Adipocyte (in vitro differentiated cells): ENCODE measurements at regions not wholly inside any gene's neighbourhood (a gene's known extent, or its start where the extent isn't known, plus 50 kb on each side); places are given as distances from the start of the nearest gene placed in this dataset.

ENCODE experiments used
- DNase-seq: peaks from one replicate; pipeline ENCODE4 v3.0.0-alpha.2; 2015; ENCODE audit warnings: low read depth
- H3K27me3 ChIP-seq: replicated peaks from 2 replicates; pipeline ENCODE4 v1.7.0; 2013; ENCODE audit warnings: mild to moderate bottlenecking, low read length, moderate library complexity; ENCODE audit not compliant: control insufficient read depth, insufficient read depth
- H3K36me3 ChIP-seq: 2 replicates; pipeline ENCODE4 v1.7.0; 2013; ENCODE audit warnings: low read length, mild to moderate bottlenecking, moderate library complexity; ENCODE audit not compliant: control insufficient read depth, insufficient read depth, severe bottlenecking
- H3K4me1 ChIP-seq: 2 replicates; pipeline ENCODE4 v1.7.0; 2013; ENCODE audit warnings: mild to moderate bottlenecking, low read length, moderate library complexity; ENCODE audit not compliant: control insufficient read depth, insufficient read depth
- H3K4me3 ChIP-seq: 2 replicates; pipeline ENCODE4 v1.7.0; 2013; ENCODE audit warnings: mild to moderate bottlenecking, low read length, moderate library complexity
- H3K9ac ChIP-seq: 2 replicates; pipeline ENCODE4 v1.7.0; 2013; ENCODE audit warnings: mild to moderate bottlenecking, low read length, moderate library complexity
- H3K9me3 ChIP-seq: 2 replicates; pipeline ENCODE4 v1.7.0; 2013; ENCODE audit warnings: mild to moderate bottlenecking, low read length, moderate library complexity; ENCODE audit not compliant: control insufficient read depth

- no peak for DNase-seq
- Histone ChIP-seq H3K9ac (no peak overlapping the region), H3K36me3 (no peaks in the 10 kb centered on the region), H3K9me3 (no peaks in the 10 kb centered on the region), H3K4me3 (no peak overlapping the region), H3K27me3 (peaks cover 18% of the 10 kb centered on the region), H3K4me1 (no peaks in the 10 kb centered on the region)
Measured at GRCh38 chr3:5429517-5429890, 242.0 kb downstream of the EDEM1 start.

DNA sequence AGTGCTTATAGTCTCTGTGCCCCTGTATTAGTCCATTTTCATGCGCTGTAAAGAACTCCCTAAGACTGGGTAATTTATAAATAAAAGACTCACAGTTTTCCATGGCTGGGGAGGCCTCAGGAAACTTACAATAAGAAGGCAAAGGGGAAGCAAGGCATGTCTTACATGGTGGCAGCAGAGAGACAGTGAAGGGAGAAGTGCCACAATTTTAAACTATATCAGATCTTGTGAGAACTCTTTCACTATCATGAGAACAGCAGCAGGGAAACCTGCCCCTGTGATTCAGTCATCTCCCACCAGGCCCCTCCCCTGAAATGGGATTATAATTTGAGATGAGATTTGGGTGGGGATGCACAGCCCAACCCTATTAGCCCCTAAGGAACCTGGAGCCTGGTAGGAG lies 243.2 kb downstream of the EDEM1 start:
- Histone ChIP-seq H3K9me3 (no peaks in the 10 kb centered on the region), H3K4me3 (no peak overlapping the region), H3K27me3 (peaks cover 18% of the 10 kb centered on the region), H3K4me1 (no peaks in the 10 kb centered on the region), H3K9ac (no peak overlapping the region), H3K36me3 (no peaks in the 10 kb centered on the region)
- DNase-seq: no peak

GRCh38 chr3:5431146-5431545 lies 243.6 kb downstream of the EDEM1 start:
- no peak overlapping the region for H3K4me3 ChIP-seq
- no peak for DNase-seq

GRCh38 chr3:5431811-5432378 lies 244.4 kb downstream of the EDEM1 start:
- H3K4me1 ChIP-seq: no peaks in the 10 kb centered on the region
- no peak for DNase-seq

More at GRCh38 chr3:5431146-5431545, 243.6 kb downstream of the EDEM1 start:
- Histone ChIP-seq H3K9me3 (no peaks in the 10 kb centered on the region), H3K4me1 (no peaks in the 10 kb centered on the region), H3K9ac (no peak overlapping the region), H3K36me3 (no peaks in the 10 kb centered on the region), H3K27me3 (peaks cover 18% of the 10 kb centered on the region)

GRCh38 chr3:5437296-5437782 lies 249.8 kb downstream of the EDEM1 start:
- no peaks in the 10 kb centered on the region for H3K27me3 ChIP-seq
- DNase-seq: no peak

More at GRCh38 chr3:5431811-5432378, 244.4 kb downstream of the EDEM1 start:
- Histone ChIP-seq H3K4me3 (no peak overlapping the region), H3K9me3 (no peaks in the 10 kb centered on the region), H3K36me3 (no peaks in the 10 kb centered on the region), H3K9ac (no peak overlapping the region), H3K27me3 (peaks cover 18% of the 10 kb centered on the region)

GRCh38 chr3:5437783-5438323 lies 250.3 kb downstream of the EDEM1 start:
- H3K9ac ChIP-seq: no peak overlapping the region
- no peak for DNase-seq

More at GRCh38 chr3:5437296-5437782, 249.8 kb downstream of the EDEM1 start:
- Histone ChIP-seq H3K4me3 (no peak overlapping the region), H3K9ac (no peak overlapping the region), H3K36me3 (no peaks in the 10 kb centered on the region), H3K4me1 (no peaks in the 10 kb centered on the region), H3K9me3 (no peaks in the 10 kb centered on the region)

DNA sequence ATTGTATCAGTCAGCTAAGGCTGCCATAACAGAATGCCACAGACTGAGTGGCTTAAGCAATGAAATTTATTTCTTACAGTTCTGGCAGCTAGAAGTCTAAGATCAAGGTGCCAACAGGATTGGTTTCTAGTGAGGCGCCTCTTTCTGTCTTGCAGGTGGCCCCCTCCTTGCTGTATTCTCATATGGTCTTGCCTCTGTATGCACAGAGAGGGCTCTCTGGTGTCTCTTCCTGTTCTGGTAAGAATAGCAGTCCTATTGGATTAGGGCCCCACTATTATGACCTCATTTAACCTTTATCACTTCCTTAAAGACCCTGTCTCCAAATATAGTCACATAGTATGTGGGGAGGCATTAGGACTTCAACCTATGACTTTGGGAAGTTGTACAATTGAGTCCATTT lies 253.9 kb downstream of the EDEM1 start:
- no peaks in the 10 kb centered on the region for H3K36me3 ChIP-seq
- no peaks in the 10 kb centered on the region for H3K9me3 ChIP-seq
- no peak overlapping the region for H3K9ac ChIP-seq
- no peaks in the 10 kb centered on the region for H3K4me1 ChIP-seq
- H3K27me3 ChIP-seq: no peaks in the 10 kb centered on the region
- DNase-seq: no peak
- H3K4me3 ChIP-seq: no peak overlapping the region

More at GRCh38 chr3:5437783-5438323, 250.3 kb downstream of the EDEM1 start:
- Histone ChIP-seq H3K4me1 (no peaks in the 10 kb centered on the region), H3K27me3 (no peaks in the 10 kb centered on the region), H3K9me3 (no peaks in the 10 kb centered on the region), H3K4me3 (no peak overlapping the region), H3K36me3 (no peaks in the 10 kb centered on the region)

DNA sequence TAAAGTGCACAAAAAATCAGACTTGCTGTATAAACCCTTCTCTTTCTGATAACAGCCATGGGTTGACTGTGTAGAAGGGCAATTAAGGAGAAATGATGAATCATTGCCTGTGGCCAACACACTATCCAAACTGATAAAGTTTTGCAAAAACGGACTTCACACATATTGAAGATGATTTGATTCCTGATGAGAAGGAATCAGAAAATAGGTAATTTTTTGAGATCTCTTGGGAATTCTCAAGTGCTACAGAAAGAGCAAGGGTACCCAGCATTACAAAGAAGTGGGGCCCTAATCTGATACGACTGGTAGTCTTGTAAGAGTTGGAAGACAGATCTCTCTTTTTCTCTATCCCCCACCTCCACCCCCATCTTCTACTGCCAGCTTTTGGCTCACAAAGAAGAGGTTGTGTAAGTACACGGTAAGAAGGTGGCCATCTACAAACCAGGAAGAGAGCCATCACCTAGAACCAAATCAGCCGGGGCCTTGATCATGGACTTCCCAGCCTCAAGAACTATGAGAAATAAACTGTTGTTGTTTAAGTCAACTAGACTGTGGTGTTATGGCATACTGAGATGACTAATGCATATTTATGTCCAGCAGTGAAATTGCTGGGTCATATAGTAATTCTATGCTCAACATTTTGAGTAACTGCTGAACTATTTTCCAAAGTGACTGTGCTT lies 254.7 kb downstream of the EDEM1 start:
- Histone ChIP-seq H3K4me1 (no peaks in the 10 kb centered on the region), H3K9ac (no peak overlapping the region), H3K4me3 (no peak overlapping the region), H3K27me3 (no peaks in the 10 kb centered on the region), H3K36me3 (no peaks in the 10 kb centered on the region), H3K9me3 (no peaks in the 10 kb centered on the region)
- DNase-seq: no peak

DNA sequence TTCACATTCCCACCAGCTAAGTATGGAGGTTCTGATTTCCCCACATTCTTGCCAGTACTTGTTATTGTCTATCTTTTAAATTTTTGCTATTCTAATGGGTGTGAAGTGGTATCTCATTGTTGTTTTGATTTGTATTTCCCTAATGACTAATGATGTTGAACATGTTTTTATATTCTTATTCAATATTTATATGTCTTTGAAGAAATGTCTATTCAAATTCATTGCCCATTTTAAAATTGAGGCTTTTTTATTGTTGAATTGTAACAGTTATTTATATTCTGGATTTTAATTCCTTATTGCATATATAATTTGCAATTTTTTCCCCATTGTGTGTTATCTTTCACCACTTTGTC lies 255.3 kb downstream of the EDEM1 start:
- no peaks in the 10 kb centered on the region for H3K9me3 ChIP-seq
- H3K4me3 ChIP-seq: no peak overlapping the region
- no peaks in the 10 kb centered on the region for H3K27me3 ChIP-seq
- no peak overlapping the region for H3K9ac ChIP-seq
- DNase-seq: no peak
- H3K4me1 ChIP-seq: no peaks in the 10 kb centered on the region
- H3K36me3 ChIP-seq: no peaks in the 10 kb centered on the region

DNA sequence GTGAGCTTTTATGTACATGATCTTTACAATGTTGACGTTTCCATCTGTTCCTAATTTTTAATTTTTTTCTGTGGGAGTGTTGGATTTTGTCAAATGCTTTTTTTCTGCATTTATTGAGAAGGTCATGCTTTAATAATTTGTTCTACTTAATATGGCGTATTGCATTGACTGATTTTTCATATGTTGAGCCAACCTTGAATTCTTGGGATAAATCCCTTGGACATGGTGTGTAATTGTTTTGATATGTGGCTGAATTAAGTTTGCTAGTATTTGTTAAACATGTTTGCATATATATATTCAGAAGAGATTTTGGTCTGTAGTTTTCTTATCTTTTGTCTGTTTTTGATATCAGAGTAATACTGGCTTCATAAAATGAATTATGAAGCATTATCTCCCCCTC lies 256.7 kb downstream of the EDEM1 start:
- no peak for DNase-seq
- no peak overlapping the region for H3K4me3 ChIP-seq
- no peaks in the 10 kb centered on the region for H3K27me3 ChIP-seq
- no peaks in the 10 kb centered on the region for H3K4me1 ChIP-seq
- no peaks in the 10 kb centered on the region for H3K36me3 ChIP-seq
- no peak overlapping the region for H3K9ac ChIP-seq
- peaks cover 7% of the 10 kb centered on the region for H3K9me3 ChIP-seq

GRCh38 chr3:5445676-5446201 lies 258.2 kb downstream of the EDEM1 start:
- Histone ChIP-seq H3K9me3 (peaks cover 7% of the 10 kb centered on the region), H3K9ac (no peak overlapping the region), H3K4me1 (no peaks in the 10 kb centered on the region), H3K36me3 (no peaks in the 10 kb centered on the region), H3K4me3 (no peak overlapping the region), H3K27me3 (no peaks in the 10 kb centered on the region)
- DNase-seq: no peak
